WTC11 (cell line): ENCODE measurements at regions not wholly inside any gene's neighbourhood (a gene's known extent, or its start where the extent isn't known, plus 50 kb on each side); places are given as distances from the start of the nearest gene placed in this dataset.

ENCODE experiments used
- ATAC-seq: fragments of 200-7000 bp; cut with Tn5 transposase; 2 replicates; pipeline ENCODE4 v1.10.0; 2021; ENCODE audit warnings: mild to moderate bottlenecking, moderate library complexity
- CTCF ChIA-PET: fragments of 300-600 bp; sonication (Branson Sonifier 250); formaldehyde crosslinking; loops from one replicate; lab custom pipeline; 2021; ENCODE audit warnings: antibody characterized with exemption; lab: Charles Lee
- POLR2A ChIA-PET: fragments of 350-600 bp; sonication (Branson Sonifier 250); formaldehyde crosslinking; loops from one replicate; lab custom pipeline; 2021; ENCODE audit warnings: antibody characterized with exemption; lab: Charles Lee
- DNase-seq: peaks from one replicate; pipeline ENCODE4 v3.0.0; 2021; ENCODE audit warnings: low spot score
- H3K27ac Mint-ChIP-seq: 2 replicates; pipeline ENCODE4 v1.8.0; 2021; ENCODE audit warnings: mixed read lengths
- H3K27me3 Mint-ChIP-seq: 2 replicates; pipeline ENCODE4 v1.8.0; 2021; ENCODE audit warnings: low read depth, mild to moderate bottlenecking, moderate library complexity, mixed read lengths
- H3K36me3 Mint-ChIP-seq: 2 replicates; pipeline ENCODE4 v1.8.0; 2021; ENCODE audit warnings: mixed read lengths
- H3K4me1 Mint-ChIP-seq: 2 replicates; pipeline ENCODE4 v1.8.0; 2022; ENCODE audit warnings: mixed read lengths
- H3K4me3 Mint-ChIP-seq: 2 replicates; pipeline ENCODE4 v1.8.0; 2021; ENCODE audit warnings: mild to moderate bottlenecking, moderate library complexity, mixed read lengths
- H3K9me3 Mint-ChIP-seq: 2 replicates; pipeline ENCODE4 v1.8.0; 2021; ENCODE audit warnings: mixed read lengths
- AFF4 ChIP-seq: sonication (generic); formaldehyde crosslinking; IDR thresholded peaks from 2 replicates; pipeline ENCODE4 v1.8.1; 2023; ENCODE audit warnings: mild to moderate bottlenecking, missing genetic modification reagents, borderline replicate concordance
- ERG ChIP-seq: fragments of 250-450 bp; sonication (Bioruptor Pico); IDR thresholded peaks from 2 replicates; pipeline ENCODE4 v1.8.0; 2021; ENCODE audit warnings: mild to moderate bottlenecking
- FOXK1 ChIP-seq: sonication (generic); formaldehyde crosslinking; IDR thresholded peaks from 2 replicates; pipeline ENCODE4 v1.8.0; 2022; ENCODE audit warnings: mild to moderate bottlenecking, moderate library complexity, missing genetic modification reagents
- FOXP4 ChIP-seq: sonication (generic); formaldehyde crosslinking; IDR thresholded peaks from 2 replicates; pipeline ENCODE4 v1.8.0; 2022; ENCODE audit warnings: mild to moderate bottlenecking, missing genetic modification reagents
- JAZF1 ChIP-seq: fragments of 250-450 bp; sonication (Bioruptor Pico); IDR thresholded peaks from 2 replicates; pipeline ENCODE4 v1.9.0; 2021; ENCODE audit warnings: moderate library complexity, mild to moderate bottlenecking, inconsistent platforms
- NR2C2 ChIP-seq: sonication (generic); formaldehyde crosslinking; IDR thresholded peaks from 2 replicates; pipeline ENCODE4 v1.8.0; 2022; ENCODE audit warnings: mild to moderate bottlenecking, missing genetic modification reagents
- NR3C1 ChIP-seq: sonication (generic); formaldehyde crosslinking; conservative IDR thresholded peaks from 2 replicates; pipeline ENCODE4 v1.8.1; 2023; ENCODE audit warnings: low read depth, mild to moderate bottlenecking, missing genetic modification reagents
- RORB ChIP-seq: fragments of 250-450 bp; sonication (Bioruptor Pico); IDR thresholded peaks from 2 replicates; pipeline ENCODE4 v1.9.0; 2021; ENCODE audit warnings: mild to moderate bottlenecking
- ZNF138 ChIP-seq: sonication (generic); formaldehyde crosslinking; conservative IDR thresholded peaks from 2 replicates; pipeline ENCODE4 v1.8.1; 2022; ENCODE audit warnings: mild to moderate bottlenecking, moderate library complexity, missing genetic modification reagents
- TF ChIP-seq, protein P1 (sequence below): sonication (generic); formaldehyde crosslinking; IDR thresholded peaks from 2 replicates; pipeline ENCODE4 v1.8.1; 2023; ENCODE audit warnings: mild to moderate bottlenecking, missing genetic modification reagents
- TF ChIP-seq, protein P2 (sequence below): sonication (generic); formaldehyde crosslinking; IDR thresholded peaks from 2 replicates; pipeline ENCODE4 v1.8.0; 2022; ENCODE audit warnings: mild to moderate bottlenecking, missing genetic modification reagents

GRCh38 chrX:39465906-39466305 lies 631.9 kb downstream of the BCOR start:
- TF ChIP-seq FOXK1 (CRISPR knock-in tag) (no peak), ERG (CRISPR knock-in tag) (no peak), NR2C2 (CRISPR knock-in tag) (no peak), NR3C1 (CRISPR knock-in tag) (no peak)
- H3K9me3 Mint-ChIP-seq = no peaks in the 10 kb centered on the region
- H3K36me3 Mint-ChIP-seq = no peaks in the 10 kb centered on the region
- H3K27ac Mint-ChIP-seq = no peak overlapping the region
- no peak overlapping the region for H3K4me3 Mint-ChIP-seq
- H3K27me3 Mint-ChIP-seq = no peaks in the 10 kb centered on the region
- DNase-seq (no peak), ATAC-seq (no peak)
- no peaks in the 10 kb centered on the region for H3K4me1 Mint-ChIP-seq
- ChIA-PET POLR2A (no interaction called here), CTCF (interaction anchor here (1.1 kb wide), 1 partner anchor 11 kb away, joined by 4 read pairs; no protein-coding TSS in a partner anchor)

DNA sequence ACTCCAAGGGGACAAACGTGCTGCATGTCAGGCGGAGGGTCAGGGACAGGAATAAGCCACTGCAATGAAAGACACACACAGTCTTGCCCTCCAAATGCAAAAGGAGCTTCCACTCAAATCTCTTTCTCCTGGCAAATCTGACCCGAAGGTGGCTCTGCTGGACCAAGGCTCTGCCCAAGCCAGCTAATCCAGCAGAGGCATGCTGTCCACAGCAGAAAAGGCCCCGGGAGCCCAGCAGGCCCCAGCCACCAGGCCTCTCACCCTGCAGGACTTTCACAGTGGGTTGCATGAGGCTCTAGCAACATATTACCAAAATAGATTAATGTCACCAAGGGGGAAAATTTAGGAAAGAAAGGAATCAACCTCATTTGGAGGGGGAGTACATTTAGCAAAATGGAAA lies 628.6 kb downstream of the BCOR start:
- TF ChIP-seq, protein P1, sequence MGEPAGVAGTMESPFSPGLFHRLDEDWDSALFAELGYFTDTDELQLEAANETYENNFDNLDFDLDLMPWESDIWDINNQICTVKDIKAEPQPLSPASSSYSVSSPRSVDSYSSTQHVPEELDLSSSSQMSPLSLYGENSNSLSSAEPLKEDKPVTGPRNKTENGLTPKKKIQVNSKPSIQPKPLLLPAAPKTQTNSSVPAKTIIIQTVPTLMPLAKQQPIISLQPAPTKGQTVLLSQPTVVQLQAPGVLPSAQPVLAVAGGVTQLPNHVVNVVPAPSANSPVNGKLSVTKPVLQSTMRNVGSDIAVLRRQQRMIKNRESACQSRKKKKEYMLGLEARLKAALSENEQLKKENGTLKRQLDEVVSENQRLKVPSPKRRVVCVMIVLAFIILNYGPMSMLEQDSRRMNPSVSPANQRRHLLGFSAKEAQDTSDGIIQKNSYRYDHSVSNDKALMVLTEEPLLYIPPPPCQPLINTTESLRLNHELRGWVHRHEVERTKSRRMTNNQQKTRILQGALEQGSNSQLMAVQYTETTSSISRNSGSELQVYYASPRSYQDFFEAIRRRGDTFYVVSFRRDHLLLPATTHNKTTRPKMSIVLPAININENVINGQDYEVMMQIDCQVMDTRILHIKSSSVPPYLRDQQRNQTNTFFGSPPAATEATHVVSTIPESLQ (CRISPR knock-in tag) = no peak
- no peak for TF ChIP-seq ZNF138 (CRISPR knock-in tag)
- no peak for TF ChIP-seq AFF4 (CRISPR knock-in tag)
- no peak for TF ChIP-seq JAZF1 (CRISPR knock-in tag)
- no peak for TF ChIP-seq FOXP4 (CRISPR knock-in tag)
- TF ChIP-seq RORB = no peak
- TF ChIP-seq, protein P2, sequence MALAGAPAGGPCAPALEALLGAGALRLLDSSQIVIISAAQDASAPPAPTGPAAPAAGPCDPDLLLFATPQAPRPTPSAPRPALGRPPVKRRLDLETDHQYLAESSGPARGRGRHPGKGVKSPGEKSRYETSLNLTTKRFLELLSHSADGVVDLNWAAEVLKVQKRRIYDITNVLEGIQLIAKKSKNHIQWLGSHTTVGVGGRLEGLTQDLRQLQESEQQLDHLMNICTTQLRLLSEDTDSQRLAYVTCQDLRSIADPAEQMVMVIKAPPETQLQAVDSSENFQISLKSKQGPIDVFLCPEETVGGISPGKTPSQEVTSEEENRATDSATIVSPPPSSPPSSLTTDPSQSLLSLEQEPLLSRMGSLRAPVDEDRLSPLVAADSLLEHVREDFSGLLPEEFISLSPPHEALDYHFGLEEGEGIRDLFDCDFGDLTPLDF = no peak
- H3K27me3 Mint-ChIP-seq = no peaks in the 10 kb centered on the region
- H3K4me1 Mint-ChIP-seq = no peaks in the 10 kb centered on the region
- DNase-seq (no peak), ATAC-seq (no peak)
- no peak overlapping the region for H3K4me3 Mint-ChIP-seq
- CTCF ChIA-PET = no interaction called here
- H3K27ac Mint-ChIP-seq = no peak overlapping the region
- no peaks in the 10 kb centered on the region for H3K36me3 Mint-ChIP-seq
- POLR2A ChIA-PET = no interaction called here
- H3K9me3 Mint-ChIP-seq = no peaks in the 10 kb centered on the region
